NCI-H69 (cell line): ENCODE measurements at regions not wholly inside any gene's neighbourhood (a gene's known extent, or its start where the extent isn't known, plus 50 kb on each side); places are given as distances from the start of the nearest gene placed in this dataset.
"Not testable (repeated sequence)": the region's sequence is repeated elsewhere in the genome, so short reads cannot be mapped to it uniquely, and the experiment has no call there.

Experiments
- DNase-seq: peaks from one replicate; lab custom pipeline; 2025; lab: John Stamatoyannopoulos, UW

GRCh38 chr2:120626566-120626965 is 109.1 kb upstream of the GLI2 start:
- DNase-seq, result no peak

- DNase-seq, result no peak
Observed at GRCh38 chr2:120628248-120628647, 107.4 kb upstream of the GLI2 start.

DNA sequence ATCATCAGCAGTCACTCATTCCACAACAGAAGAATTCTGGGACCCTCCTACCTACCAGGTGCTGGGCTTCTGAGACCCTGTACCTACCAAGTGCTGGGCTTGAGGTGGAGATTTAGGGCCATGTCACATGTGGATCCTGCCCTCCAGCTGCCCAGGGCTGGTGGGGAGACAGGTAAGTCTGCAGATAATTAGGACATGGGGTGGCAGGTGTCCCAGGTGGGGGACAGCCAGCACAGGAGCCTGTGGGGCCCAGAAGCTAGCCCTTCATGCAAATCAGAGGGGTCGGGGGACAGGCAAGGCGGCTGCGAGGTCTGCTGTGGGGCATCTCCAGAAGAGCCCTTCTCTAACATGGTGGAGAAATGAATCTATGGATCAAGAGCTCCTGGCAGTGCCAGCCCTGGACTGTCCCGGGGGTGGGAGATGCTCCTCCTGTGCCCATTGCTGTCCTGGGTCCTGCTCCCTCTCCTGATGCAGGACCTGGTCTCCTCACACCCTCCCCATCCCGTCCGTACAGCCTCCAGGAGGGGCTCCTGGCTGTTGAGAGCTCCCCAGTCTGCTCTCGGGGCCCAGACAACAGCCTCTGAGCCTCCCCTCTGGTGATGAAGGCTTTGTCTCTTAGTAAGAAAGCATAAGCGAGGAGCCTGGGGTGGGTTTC is 106.3 kb upstream of the GLI2 start:
- DNase-seq, result no peak

DNA sequence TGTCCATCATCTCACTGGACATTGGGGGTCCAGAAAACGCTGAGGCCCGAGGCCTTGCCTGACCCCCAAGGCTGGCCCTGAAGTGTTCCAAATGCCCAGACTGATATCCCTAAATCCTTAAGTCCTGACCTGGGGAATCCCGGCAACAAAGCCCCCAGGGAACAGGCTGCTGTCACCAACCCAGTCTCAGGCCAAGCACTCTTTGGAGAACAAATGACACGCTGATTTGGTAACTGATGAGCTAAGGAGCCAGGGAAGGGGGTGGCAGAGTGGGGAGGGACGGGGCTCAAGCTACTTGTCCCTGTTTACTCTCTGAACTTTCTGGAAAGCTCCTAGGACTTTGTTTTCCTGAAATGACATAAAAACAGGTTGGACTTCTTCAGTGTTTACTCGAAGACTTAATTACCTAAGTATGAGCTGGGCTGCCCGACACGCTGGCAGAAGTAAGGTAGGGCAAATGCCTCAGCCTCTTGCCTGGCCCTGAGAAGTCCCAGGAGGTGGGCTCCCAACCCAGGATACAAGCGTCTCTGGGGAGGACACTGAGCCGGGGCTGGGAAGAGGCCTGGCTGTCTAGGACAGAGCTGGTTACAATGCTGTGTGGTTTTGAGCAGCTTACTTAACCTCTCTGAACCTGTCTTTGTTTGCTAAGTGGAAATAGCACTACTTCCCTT is 105.5 kb upstream of the GLI2 start:
- DNase-seq, result no peak

DNA sequence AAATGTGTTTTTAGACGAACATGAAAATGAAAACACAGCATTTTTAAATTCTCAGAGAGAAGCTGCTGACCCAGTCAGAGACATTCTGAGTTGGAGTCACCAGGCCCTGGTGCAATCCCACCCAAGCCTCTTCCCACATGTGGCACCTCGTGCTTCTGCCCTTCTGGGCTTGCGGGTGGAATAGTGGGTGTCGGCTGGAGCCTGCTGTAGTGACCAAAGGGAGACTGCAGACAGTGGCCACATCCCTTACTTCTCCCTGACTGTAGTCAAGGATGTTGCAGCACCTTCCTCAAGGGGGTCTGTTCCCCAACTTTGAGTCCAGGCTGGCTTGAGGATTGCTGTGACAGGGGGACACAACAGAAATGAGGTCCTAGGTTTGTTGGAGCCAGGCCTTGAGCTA is 104.4 kb upstream of the GLI2 start:
- no peak for DNase-seq

DNA sequence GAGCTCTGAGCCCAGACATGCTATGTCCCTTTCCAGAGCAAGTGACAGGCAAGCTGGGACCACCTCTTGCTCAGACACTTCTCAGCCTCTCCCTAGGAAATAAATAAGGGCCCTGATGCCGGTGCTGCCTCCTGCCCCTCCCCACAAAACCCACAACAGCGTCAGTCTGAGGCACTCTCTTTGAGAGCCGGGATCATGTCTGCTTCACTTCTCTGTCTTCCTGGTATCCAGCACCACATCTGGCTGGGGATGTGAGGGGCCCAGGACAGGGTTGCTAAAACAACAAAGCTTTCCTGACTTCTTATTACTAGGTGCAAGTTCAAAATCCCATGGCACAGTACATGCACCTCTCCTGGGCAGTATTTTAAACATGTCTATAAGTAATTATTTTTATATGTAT is 103.9 kb upstream of the GLI2 start:
- no peak for DNase-seq

DNA sequence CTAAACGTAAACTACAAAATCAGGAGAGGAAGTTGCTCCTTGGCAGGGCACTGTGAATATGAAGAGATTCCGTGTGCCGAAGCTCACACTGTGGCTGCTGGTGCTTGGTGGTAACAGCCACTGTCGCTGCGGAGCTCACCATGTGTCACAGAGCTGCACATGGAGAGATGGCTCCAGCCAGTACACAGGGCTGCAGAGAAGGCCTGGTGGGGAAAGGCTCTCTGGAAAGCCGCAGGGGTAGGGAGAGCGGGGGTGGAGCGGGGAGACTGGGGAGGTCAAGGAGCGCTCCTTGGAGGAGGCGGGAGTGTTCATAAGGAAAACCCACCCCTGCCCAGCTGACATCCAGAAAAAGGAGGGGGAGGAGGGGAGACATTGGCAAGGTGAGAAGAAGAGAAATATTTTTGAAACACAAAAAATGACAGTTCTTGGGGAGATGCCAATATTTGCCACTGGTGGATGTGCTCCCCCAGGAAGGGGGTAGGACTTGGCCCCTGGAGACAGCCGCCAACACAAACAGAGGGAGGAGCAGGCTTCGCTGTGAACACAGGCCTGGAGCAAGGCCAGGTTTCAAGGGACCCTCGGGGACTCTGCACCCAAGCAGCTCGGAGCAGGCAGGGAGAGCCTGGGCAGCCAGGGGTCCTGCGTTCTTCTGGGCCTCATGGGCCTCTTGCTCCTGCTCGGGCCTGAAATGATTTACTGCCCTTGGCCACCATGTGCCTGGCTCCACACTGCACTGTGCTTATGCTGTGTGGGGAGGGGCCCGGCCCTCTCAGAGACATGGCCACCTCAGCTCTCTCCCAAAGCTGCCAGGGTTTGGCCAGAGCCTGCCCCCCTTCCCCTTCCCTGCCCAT is 102.6 kb upstream of the GLI2 start:
- peak; percentile 55 for DNase-seq

DNA sequence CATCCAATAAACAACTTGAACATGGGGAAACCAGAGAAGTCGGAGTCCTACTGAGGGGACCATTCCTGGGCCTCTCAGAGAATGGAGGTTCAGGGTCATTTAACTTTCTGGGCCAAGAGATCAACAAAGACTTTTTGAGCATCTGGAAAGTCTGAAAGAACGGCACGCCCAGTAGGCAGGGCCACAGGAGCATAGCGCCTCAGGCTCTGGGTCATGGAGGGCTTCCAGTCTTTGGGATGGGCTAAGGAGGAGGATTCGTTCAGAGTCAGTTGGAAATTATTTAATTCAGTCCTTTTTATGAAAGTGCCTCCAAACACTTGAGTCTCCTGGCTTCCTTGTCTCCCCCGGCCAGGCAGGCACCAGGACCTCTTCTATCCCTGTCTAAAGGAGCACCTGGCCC is 101.1 kb upstream of the GLI2 start:
- DNase-seq, result no peak

GRCh38 chr2:120635146-120635545 is 100.5 kb upstream of the GLI2 start:
- no peak for DNase-seq

- DNase-seq, result no peak
Observed at GRCh38 chr2:120637847-120638246, 97.8 kb upstream of the GLI2 start.

DNA sequence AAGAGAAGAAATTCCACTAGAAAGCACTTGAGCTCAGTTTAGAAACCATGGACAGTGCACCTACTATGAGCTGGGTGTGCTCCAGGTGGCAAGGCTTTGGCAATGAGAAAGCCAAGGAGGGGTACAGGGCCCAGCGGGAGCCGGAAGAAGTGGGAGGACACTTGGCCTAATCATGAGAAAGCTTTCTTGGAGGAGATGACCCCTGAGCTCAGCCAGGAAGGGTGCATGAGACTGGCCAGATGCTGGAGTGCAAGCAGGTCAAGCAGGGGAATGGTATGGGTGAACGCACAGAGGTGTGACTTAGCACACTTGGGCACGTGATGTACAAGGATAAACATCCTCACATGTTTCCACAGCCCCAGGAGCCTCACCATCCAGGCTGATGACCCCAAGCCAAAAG is 97.2 kb upstream of the GLI2 start:
- DNase-seq, result no peak

GRCh38 chr2:120641366-120641771 is 94.3 kb upstream of the GLI2 start:
- DNase-seq, result no peak

DNA sequence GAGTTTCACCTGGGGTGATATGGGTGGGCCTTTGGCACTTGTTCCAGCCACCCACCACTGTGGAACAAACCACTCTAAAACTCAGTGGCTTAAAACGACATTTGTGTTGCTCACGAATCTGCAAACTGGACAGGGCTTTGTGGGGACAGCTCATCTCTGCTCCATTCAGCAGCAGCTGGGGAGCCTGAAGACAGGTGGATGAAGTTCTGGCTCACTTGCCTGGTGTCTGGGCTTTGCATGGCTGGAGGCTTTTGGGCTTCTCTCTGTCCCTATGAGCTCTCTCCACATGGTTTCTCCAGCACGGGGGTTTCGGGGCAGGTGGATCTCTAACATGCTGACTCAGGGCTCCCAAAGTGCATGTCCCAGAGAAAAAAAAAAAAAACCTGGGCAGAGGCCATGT is 93.0 kb upstream of the GLI2 start:
- no peak for DNase-seq

GRCh38 chr2:120646994-120647393 is 88.7 kb upstream of the GLI2 start:
- no peak for DNase-seq

DNA sequence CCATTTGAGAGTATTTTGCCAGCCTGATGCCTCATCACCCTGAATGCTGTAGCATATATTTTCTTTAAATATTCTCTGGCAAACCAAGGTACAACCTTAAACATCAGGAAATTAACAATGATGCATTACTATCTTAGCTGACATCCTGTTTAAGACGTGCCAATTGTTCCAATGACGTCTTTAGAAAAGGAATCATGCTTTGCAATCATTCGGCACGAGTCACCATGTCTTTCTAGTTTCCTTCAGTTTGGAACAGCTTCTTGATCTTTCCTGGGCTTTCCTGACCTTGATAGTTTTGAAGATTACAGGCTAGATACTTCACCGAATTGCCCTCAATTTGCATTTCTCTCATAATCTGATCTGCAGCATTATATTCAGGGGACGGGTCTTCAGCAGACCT is 88.2 kb upstream of the GLI2 start:
- DNase-seq, result no peak

- DNase-seq, result not testable (repeated sequence)
Observed at GRCh38 chr2:120649381-120649780, 86.3 kb upstream of the GLI2 start.

GRCh38 chr2:120650022-120650644 is 85.5 kb upstream of the GLI2 start:
- DNase-seq, result no peak

GRCh38 chr2:120651818-120652217 is 83.8 kb upstream of the GLI2 start:
- DNase-seq, result no peak

DNA sequence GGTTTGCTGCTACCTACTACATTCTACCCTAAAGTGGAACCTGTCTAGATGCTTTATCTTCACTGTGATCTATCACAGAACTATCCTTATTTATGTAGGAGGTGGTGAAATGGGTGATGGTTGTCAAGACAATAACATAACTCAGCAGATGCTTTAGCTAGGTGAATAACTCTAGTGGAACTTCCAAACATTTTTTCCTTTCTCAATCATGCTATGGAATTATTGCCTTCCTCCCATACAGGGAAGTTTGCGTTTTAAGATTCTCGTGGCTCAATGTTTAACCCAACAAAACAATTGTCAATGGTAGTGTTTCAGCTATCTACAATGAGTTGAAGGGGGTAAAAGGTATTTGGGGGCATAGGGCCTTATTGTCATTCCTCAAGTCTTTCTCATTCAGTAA is 82.6 kb upstream of the GLI2 start:
- no peak for DNase-seq

DNA sequence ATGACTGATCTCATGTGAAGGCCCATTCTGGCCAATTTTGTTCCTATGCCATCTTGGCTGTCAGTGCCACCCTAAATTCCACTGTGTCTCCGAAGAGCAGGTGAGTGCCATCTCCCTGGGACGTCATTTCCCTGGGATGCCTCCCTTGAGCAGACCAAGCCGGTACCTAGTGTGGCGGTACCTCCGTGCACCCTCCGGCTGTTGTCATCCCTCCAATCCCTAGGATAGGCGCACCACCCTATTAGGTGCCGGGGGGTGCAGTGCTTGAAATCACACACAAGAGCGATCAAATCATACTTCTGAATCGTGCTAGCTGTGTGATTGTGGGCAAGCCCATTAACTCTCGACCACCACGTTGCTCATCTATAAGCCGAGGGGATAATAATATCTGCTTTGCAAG is 81.8 kb upstream of the GLI2 start:
- no peak for DNase-seq

DNA sequence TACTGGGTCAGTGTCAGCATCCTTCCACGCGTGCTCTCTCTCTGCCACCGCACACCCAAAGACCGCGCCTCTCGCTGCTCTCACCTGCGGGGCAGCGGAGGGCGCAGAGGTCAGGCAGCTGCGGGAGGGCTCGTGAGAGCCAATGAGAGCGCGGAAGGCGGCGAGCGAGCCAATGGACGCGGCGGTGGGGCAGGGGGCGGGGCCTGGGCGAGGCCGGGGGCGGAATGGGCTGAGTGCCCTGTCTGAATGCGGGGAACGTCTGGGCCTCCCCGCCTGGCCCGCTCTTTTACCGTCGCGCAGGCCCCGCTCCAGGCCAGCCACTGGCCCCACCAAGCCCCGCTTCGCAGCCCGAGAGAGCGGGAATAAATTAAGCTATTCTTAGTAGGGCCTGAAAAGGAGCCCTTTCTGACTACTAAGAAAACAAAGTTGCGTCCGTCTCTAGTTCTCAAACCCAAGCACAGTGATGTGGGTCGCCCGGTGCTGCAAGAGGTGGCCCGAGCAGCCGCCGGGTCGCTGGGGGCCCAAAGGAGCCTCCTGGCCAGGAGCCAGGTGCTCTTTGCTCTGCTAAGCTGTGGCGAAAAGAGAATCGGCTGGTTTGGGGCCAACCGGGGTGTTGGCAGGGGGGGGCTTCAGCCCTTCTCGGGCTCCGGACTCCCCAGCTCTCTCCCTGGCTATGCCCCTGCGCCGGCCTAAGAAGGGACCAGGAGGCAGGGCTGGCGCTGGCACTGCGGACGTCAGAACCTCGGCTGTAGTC is 81.1 kb upstream of the GLI2 start:
- DNase-seq, result no peak
